ENCODE measurements at regions not wholly inside any gene's neighbourhood (a gene's known extent, or its start where the extent isn't known, plus 50 kb on each side); places are given as distances from the start of the nearest gene placed in this dataset.

DNA sequence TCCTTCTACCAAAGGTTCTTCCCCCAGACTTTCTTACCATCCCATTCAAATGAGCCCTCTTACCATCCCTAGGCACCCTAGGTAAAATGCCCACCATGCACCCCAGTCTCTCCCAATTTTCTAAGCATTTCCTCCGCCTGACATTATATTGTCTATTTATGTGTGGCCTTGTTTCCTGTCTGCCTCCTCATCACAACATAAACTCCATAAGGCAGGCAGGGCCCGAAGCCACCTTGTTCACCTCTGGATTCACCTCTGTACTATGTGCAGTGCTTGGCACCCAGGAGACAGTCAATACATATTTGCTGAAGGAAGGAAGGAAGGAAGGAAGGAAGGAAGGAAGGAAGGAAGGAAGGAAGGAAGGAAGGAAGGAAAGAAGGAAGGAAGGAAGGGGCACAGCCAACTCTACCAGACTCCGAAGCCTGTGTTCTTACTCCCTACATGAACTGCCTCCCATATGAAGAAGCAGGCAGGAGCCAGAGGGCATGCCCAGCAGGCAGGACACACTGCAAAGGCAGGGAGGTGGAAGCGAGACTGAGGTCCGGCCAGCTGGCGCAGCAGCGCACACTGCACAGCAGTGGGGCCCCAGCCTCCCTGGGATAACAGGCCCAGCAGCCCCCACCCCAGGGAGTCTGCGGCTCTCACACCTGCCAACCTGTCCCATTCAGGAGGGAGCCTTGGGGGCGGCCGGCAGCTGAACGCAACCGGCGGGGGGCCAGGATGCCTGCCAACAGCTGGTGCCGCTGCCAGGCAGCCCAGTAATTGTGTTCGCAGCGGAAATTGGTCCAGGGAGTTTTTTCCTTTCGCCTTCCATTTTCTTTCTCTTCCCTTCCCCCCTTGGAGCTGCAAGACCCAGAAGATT lies 106.0 kb upstream of the LINGO1 start:
- Histone ChIP-seq H3K4me2 (ENCODE audit: low read depth, low read length) (no peak overlapping the region), H3K9me2 (replicated peaks; ENCODE audit: insufficient read depth, low read length) (no peaks in the 10 kb centered on the region), H4K20me1 (ENCODE audit: insufficient read depth, low read length) (no peaks in the 10 kb centered on the region), H3K36me3 (replicated peaks; ENCODE audit: insufficient read depth, low read length) (no peaks in the 10 kb centered on the region), H3K79me2 (ENCODE audit: low read length) (no peaks in the 10 kb centered on the region), H3K4me1 (ENCODE audit: low read length) (no peaks in the 10 kb centered on the region), H3K27me3 (replicated peaks; ENCODE audit: insufficient read depth, low read length) (peaks cover 61% of the 10 kb centered on the region), H3K4me3 (ENCODE audit: low read length) (no peak overlapping the region), H3K27ac (ENCODE audit: low read length) (no peak overlapping the region), H3F3A (ENCODE audit: insufficient read depth, low read length) (no peaks in the 10 kb centered on the region), H3K9me3 (replicated peaks; ENCODE audit: insufficient read depth, low read length) (no peaks in the 10 kb centered on the region), H2AFZ (ENCODE audit: low read length) (no peak overlapping the region), H3K9ac (ENCODE audit: low read length) (no peak overlapping the region)
- TF ChIP-seq EZH2phosphoT487 (IDR thresholded peaks at IDR 0.05; ENCODE audit: low read length): no peak
- no peak for TF ChIP-seq EZH2 (optimal IDR thresholded peaks at IDR 0.05; ENCODE audit: low read depth, low read length)
- TF ChIP-seq, protein P1, sequence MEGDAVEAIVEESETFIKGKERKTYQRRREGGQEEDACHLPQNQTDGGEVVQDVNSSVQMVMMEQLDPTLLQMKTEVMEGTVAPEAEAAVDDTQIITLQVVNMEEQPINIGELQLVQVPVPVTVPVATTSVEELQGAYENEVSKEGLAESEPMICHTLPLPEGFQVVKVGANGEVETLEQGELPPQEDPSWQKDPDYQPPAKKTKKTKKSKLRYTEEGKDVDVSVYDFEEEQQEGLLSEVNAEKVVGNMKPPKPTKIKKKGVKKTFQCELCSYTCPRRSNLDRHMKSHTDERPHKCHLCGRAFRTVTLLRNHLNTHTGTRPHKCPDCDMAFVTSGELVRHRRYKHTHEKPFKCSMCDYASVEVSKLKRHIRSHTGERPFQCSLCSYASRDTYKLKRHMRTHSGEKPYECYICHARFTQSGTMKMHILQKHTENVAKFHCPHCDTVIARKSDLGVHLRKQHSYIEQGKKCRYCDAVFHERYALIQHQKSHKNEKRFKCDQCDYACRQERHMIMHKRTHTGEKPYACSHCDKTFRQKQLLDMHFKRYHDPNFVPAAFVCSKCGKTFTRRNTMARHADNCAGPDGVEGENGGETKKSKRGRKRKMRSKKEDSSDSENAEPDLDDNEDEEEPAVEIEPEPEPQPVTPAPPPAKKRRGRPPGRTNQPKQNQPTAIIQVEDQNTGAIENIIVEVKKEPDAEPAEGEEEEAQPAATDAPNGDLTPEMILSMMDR (IDR thresholded peaks at IDR 0.05; ENCODE audit: low read length): no peak
- no peak for DNase-seq

DNA sequence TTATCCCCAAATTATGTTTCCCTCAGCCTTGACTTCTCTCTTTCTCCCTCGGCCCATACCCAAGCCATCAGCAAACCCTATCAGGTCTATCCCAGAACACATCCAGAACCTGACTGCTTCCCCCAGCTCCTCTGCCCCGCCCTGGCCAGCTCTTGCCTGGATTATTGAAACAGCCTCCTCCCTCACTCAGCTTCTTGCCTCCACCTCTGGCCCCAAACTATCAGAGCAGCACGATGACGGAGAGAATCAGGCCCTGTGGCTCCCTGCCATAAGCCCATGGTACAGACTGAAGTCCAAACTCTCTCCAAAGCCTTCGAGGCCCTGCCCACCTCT lies 105.3 kb upstream of the LINGO1 start:
- H3F3A ChIP-seq (ENCODE audit: insufficient read depth, low read length): no peaks in the 10 kb centered on the region
- H3K9ac ChIP-seq (ENCODE audit: low read length): no peak overlapping the region
- no peaks in the 10 kb centered on the region for H4K20me1 ChIP-seq (ENCODE audit: insufficient read depth, low read length)
- DNase-seq: no peak
- H3K36me3 ChIP-seq (replicated peaks; ENCODE audit: insufficient read depth, low read length): no peaks in the 10 kb centered on the region
- H3K27ac ChIP-seq (ENCODE audit: low read length): no peak overlapping the region
- H3K9me2 ChIP-seq (replicated peaks; ENCODE audit: insufficient read depth, low read length): no peaks in the 10 kb centered on the region
- H3K4me1 ChIP-seq (ENCODE audit: low read length): no peaks in the 10 kb centered on the region
- TF ChIP-seq EZH2 (optimal IDR thresholded peaks at IDR 0.05; ENCODE audit: low read depth, low read length): no peak
- TF ChIP-seq, protein P1 (IDR thresholded peaks at IDR 0.05; ENCODE audit: low read length): no peak
- no peak for TF ChIP-seq EZH2phosphoT487 (IDR thresholded peaks at IDR 0.05; ENCODE audit: low read length)
- H2AFZ ChIP-seq (ENCODE audit: low read length): no peak overlapping the region
- H3K79me2 ChIP-seq (ENCODE audit: low read length): no peaks in the 10 kb centered on the region
- H3K9me3 ChIP-seq (replicated peaks; ENCODE audit: insufficient read depth, low read length): no peaks in the 10 kb centered on the region
- no peak overlapping the region for H3K4me3 ChIP-seq (ENCODE audit: low read length)
- H3K4me2 ChIP-seq (ENCODE audit: low read depth, low read length): no peak overlapping the region
- H3K27me3 ChIP-seq (replicated peaks; ENCODE audit: insufficient read depth, low read length): peaks cover 61% of the 10 kb centered on the region

DNA sequence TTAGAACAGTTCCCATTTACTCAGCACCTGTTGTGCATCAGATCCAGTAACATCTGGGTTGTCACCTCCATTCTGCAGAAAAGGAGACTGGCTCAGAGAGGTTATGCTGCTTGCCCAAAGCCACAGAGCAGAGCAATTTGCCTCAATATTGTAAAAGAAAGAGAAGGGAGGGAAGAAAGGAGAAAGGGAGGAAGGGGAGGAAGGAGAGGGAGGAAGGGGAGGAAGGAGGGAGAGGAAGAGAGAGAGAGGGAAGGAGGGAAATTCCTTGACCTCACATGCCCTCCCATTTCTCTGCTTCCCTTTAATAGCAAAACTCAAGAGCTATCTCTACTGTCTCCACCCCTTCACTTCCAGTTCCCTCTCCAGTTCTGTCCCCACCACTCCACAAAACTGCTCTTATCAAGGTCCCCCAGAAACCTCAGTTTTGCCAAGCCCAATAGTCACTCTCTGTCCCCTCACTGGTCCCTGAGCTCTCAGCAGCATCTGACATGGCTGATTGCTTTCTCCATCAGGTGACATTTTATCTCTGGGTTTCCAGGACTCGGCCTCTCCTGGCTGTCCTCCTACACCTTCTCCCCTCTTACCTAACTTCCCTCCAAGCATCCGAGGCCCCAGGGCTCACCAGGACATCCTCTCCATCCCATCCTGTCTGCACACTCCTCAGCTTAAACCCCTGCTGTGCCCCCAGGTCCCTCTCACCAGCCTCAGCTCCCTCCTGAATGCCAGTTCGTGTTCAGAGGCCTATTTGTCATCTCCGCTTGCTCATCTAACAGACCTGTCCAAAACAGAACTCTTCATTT lies 104.7 kb upstream of the LINGO1 start:
- no peak for TF ChIP-seq EZH2phosphoT487 (IDR thresholded peaks at IDR 0.05; ENCODE audit: low read length)
- TF ChIP-seq, protein P1 (IDR thresholded peaks at IDR 0.05; ENCODE audit: low read length): no peak
- no peak for TF ChIP-seq EZH2 (optimal IDR thresholded peaks at IDR 0.05; ENCODE audit: low read depth, low read length)
- Histone ChIP-seq H2AFZ (ENCODE audit: low read length) (no peak overlapping the region), H3K27ac (ENCODE audit: low read length) (no peak overlapping the region), H4K20me1 (ENCODE audit: insufficient read depth, low read length) (no peaks in the 10 kb centered on the region), H3K27me3 (replicated peaks; ENCODE audit: insufficient read depth, low read length) (peaks cover 61% of the 10 kb centered on the region), H3K9ac (ENCODE audit: low read length) (no peak overlapping the region), H3K36me3 (replicated peaks; ENCODE audit: insufficient read depth, low read length) (no peaks in the 10 kb centered on the region), H3K4me3 (ENCODE audit: low read length) (no peak overlapping the region), H3K4me1 (ENCODE audit: low read length) (no peaks in the 10 kb centered on the region), H3F3A (ENCODE audit: insufficient read depth, low read length) (no peaks in the 10 kb centered on the region), H3K9me3 (replicated peaks; ENCODE audit: insufficient read depth, low read length) (no peaks in the 10 kb centered on the region), H3K79me2 (ENCODE audit: low read length) (no peaks in the 10 kb centered on the region), H3K9me2 (replicated peaks; ENCODE audit: insufficient read depth, low read length) (no peaks in the 10 kb centered on the region), H3K4me2 (ENCODE audit: low read depth, low read length) (no peak overlapping the region)
- DNase-seq: no peak

All from MM.1S (cell line).